ENCODE measurements at regions not wholly inside any gene's neighbourhood (a gene's known extent, or its start where the extent isn't known, plus 50 kb on each side); places are given as distances from the start of the nearest gene placed in this dataset.

DNA sequence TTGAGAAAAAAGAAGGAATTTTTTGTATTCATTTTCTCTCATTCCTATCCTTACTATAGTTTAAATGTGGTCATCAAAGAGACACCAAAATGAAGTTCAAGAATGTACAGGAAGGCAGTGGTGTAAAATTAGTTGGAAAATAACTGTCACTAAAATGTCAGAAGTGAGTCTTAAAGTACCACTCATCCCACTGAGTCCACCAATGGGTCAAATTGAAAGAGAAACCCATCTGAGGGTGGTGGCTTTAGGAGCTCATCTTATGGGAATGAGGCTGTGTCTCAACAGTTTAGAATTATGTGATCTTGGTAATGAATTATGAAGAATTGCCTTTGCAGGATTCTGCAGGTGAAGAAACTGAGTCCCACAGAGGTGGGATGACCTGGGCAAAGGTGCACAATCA is 403.5 kb downstream of the FGF9 start:
- no peak for DNase-seq (ENCODE audit: low read depth, low spot score)
- Histone ChIP-seq H3K36me3 (ENCODE audit: control insufficient read depth in 1 of 2, insufficient read depth in 2 of 2, low read length in 2 of 2) (no peaks in the 10 kb centered on the region), H3K4me3 (replicated peaks in 1 of 2; ENCODE audit: low read depth in 1 of 2, low read length in 2 of 2) (no peak overlapping the region), H3K9me3 (ENCODE audit: control insufficient read depth in 1 of 2, insufficient read depth in 1 of 2, low read depth in 1 of 2, low read length in 2 of 2) (no peaks in the 10 kb centered on the region), H3K4me1 (ENCODE audit: control insufficient read depth in 1 of 2, insufficient read depth in 2 of 2, low read length in 2 of 2) (no peaks in the 10 kb centered on the region), H2AFZ (ENCODE audit: low read depth, low read length, poor library complexity, severe bottlenecking) (no peak overlapping the region), H3K27me3 (ENCODE audit: insufficient read depth, low read length) (no peaks in the 10 kb centered on the region), H4K20me1 (ENCODE audit: insufficient read depth) (no peaks in the 10 kb centered on the region), H3K9ac (ENCODE audit: low read length) (no peak overlapping the region), H3K79me2 (ENCODE audit: insufficient read depth, low read length) (no peaks in the 10 kb centered on the region), H3K27ac (ENCODE audit: low read depth, low read length) (no peak overlapping the region), H3K4me2 (ENCODE audit: low read length) (no peak overlapping the region), H3K9me2 (ENCODE audit: insufficient read depth) (no peaks in the 10 kb centered on the region)
- BruUV-seq (replicated peaks), result no TSS peak
- CTCF ChIA-PET, result no interaction called here
- RAD21 ChIA-PET (ENCODE audit: low non-redundant PET in 1 of 2, low total read pairs in 2 of 2, uncharacterized antibody in 2 of 2, unreplicated experiment in 2 of 2), result no interaction called here
- ATAC-seq, result no peak
- intact Hi-C loops (cut with micrococcal nuclease), result no loop called here
- TF ChIP-seq EGR1 (IDR thresholded peaks at IDR 0.05; ENCODE audit: low read depth) (no peak), ZFX (IDR thresholded peaks at IDR 0.05) (no peak), EZH2 (IDR thresholded peaks at IDR 0.05) (no peak), POLR2A (IDR thresholded peaks at IDR 0.05; ENCODE audit: borderline replicate concordance, extremely low read depth, insufficient read depth, insufficient read length) (no peak), JUND (IDR thresholded peaks at IDR 0.05) (no peak), FOSL1 (IDR thresholded peaks at IDR 0.05; ENCODE audit: low read depth) (no peak), ZNF274 (IDR thresholded peaks at IDR 0.05; ENCODE audit: low read depth, low read length) (no peak), ELF1 (IDR thresholded peaks at IDR 0.05; ENCODE audit: borderline replicate concordance, low read depth) (no peak), RAD21 (IDR thresholded peaks at IDR 0.05; ENCODE audit: low read depth) (no peak), POLR2AphosphoS5 (IDR thresholded peaks at IDR 0.05; ENCODE audit: low read depth, low read length) (no peak), CBX3 (IDR thresholded peaks at IDR 0.05; ENCODE audit: low read depth) (no peak), TCF7L2 (IDR thresholded peaks at IDR 0.05; ENCODE audit: borderline replicate concordance, extremely low read depth, insufficient read depth, insufficient read length) (no peak), EZH2phosphoT487 (IDR thresholded peaks at IDR 0.05; ENCODE audit: borderline replicate concordance) (no peak), CEBPB (IDR thresholded peaks at IDR 0.05; ENCODE audit: low read depth) (no peak), YY1 (IDR thresholded peaks at IDR 0.05; ENCODE audit: extremely low read depth, insufficient replicate concordance, low read depth, low read length) (no peak)
- TF ChIP-seq, protein P1, sequence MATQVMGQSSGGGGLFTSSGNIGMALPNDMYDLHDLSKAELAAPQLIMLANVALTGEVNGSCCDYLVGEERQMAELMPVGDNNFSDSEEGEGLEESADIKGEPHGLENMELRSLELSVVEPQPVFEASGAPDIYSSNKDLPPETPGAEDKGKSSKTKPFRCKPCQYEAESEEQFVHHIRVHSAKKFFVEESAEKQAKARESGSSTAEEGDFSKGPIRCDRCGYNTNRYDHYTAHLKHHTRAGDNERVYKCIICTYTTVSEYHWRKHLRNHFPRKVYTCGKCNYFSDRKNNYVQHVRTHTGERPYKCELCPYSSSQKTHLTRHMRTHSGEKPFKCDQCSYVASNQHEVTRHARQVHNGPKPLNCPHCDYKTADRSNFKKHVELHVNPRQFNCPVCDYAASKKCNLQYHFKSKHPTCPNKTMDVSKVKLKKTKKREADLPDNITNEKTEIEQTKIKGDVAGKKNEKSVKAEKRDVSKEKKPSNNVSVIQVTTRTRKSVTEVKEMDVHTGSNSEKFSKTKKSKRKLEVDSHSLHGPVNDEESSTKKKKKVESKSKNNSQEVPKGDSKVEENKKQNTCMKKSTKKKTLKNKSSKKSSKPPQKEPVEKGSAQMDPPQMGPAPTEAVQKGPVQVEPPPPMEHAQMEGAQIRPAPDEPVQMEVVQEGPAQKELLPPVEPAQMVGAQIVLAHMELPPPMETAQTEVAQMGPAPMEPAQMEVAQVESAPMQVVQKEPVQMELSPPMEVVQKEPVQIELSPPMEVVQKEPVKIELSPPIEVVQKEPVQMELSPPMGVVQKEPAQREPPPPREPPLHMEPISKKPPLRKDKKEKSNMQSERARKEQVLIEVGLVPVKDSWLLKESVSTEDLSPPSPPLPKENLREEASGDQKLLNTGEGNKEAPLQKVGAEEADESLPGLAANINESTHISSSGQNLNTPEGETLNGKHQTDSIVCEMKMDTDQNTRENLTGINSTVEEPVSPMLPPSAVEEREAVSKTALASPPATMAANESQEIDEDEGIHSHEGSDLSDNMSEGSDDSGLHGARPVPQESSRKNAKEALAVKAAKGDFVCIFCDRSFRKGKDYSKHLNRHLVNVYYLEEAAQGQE (IDR thresholded peaks at IDR 0.05; ENCODE audit: low read depth), result no peak
- TF ChIP-seq, protein P2, sequence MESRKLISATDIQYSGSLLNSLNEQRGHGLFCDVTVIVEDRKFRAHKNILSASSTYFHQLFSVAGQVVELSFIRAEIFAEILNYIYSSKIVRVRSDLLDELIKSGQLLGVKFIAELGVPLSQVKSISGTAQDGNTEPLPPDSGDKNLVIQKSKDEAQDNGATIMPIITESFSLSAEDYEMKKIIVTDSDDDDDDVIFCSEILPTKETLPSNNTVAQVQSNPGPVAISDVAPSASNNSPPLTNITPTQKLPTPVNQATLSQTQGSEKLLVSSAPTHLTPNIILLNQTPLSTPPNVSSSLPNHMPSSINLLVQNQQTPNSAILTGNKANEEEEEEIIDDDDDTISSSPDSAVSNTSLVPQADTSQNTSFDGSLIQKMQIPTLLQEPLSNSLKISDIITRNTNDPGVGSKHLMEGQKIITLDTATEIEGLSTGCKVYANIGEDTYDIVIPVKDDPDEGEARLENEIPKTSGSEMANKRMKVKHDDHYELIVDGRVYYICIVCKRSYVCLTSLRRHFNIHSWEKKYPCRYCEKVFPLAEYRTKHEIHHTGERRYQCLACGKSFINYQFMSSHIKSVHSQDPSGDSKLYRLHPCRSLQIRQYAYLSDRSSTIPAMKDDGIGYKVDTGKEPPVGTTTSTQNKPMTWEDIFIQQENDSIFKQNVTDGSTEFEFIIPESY (IDR thresholded peaks at IDR 0.05; ENCODE audit: extremely low read depth, insufficient replicate concordance, low read length), result no peak
- TF ChIP-seq, protein P3, sequence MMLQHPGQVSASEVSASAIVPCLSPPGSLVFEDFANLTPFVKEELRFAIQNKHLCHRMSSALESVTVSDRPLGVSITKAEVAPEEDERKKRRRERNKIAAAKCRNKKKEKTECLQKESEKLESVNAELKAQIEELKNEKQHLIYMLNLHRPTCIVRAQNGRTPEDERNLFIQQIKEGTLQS (IDR thresholded peaks at IDR 0.05), result no peak
- TF ChIP-seq, protein P4, sequence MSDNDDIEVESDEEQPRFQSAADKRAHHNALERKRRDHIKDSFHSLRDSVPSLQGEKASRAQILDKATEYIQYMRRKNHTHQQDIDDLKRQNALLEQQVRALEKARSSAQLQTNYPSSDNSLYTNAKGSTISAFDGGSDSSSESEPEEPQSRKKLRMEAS (IDR thresholded peaks at IDR 0.05), result no peak
- POLR2A ChIA-PET, result no interaction called here

Data from HCT116 (cell line).